ENCODE measurements at regions not wholly inside any gene's neighbourhood (a gene's known extent, or its start where the extent isn't known, plus 50 kb on each side); places are given as distances from the start of the nearest gene placed in this dataset.

- H3K36me3 ChIP-seq (ENCODE audit: control insufficient read depth, insufficient read depth, low read length): no peaks in the 10 kb centered on the region
- no peaks in the 10 kb centered on the region for H3K27me3 ChIP-seq (ENCODE audit: control insufficient read depth, insufficient read depth, low read length)
- no peak overlapping the region for H3K27ac ChIP-seq (ENCODE audit: low read length)
- no peak overlapping the region for H3K4me3 ChIP-seq (ENCODE audit: low read length)
- DNase-seq: no peak
- no peaks in the 10 kb centered on the region for H3K9me3 ChIP-seq (ENCODE audit: control insufficient read depth, low read depth, low read length)
- H3K4me1 ChIP-seq (ENCODE audit: control insufficient read depth, insufficient read depth, low read length): no peaks in the 10 kb centered on the region
Measured at GRCh38 chr1:69171248-69171647, 396.5 kb upstream of the LRRC7 start.

- H3K36me3 ChIP-seq (ENCODE audit: control insufficient read depth, insufficient read depth, low read length): no peaks in the 10 kb centered on the region
- WGBS (ENCODE audit: insufficient coverage, low lambda C conversion rate): 66% methylated on average over 3 of the region's 7 CpGs
- no peak overlapping the region for H3K4me3 ChIP-seq (ENCODE audit: low read length)
- no peak for DNase-seq
- H3K27me3 ChIP-seq (ENCODE audit: control insufficient read depth, insufficient read depth, low read length): no peaks in the 10 kb centered on the region
- H3K9me3 ChIP-seq (ENCODE audit: control insufficient read depth, low read depth, low read length): no peaks in the 10 kb centered on the region
- H3K27ac ChIP-seq (ENCODE audit: low read length): no peak overlapping the region
- H3K4me1 ChIP-seq (ENCODE audit: control insufficient read depth, insufficient read depth, low read length): no peaks in the 10 kb centered on the region
Measured at GRCh38 chr1:69172003-69173000, 395.4 kb upstream of the LRRC7 start.

- H3K4me1 ChIP-seq (ENCODE audit: control insufficient read depth, insufficient read depth, low read length): no peaks in the 10 kb centered on the region
- H3K4me3 ChIP-seq (ENCODE audit: low read length): no peak overlapping the region
- no peak overlapping the region for H3K27ac ChIP-seq (ENCODE audit: low read length)
- H3K27me3 ChIP-seq (ENCODE audit: control insufficient read depth, insufficient read depth, low read length): no peaks in the 10 kb centered on the region
- DNase-seq: no peak
- no peaks in the 10 kb centered on the region for H3K36me3 ChIP-seq (ENCODE audit: control insufficient read depth, insufficient read depth, low read length)
- no peaks in the 10 kb centered on the region for H3K9me3 ChIP-seq (ENCODE audit: control insufficient read depth, low read depth, low read length)
Measured at GRCh38 chr1:69175053-69175452, 392.7 kb upstream of the LRRC7 start.

GRCh38 chr1:69180358-69180757 is 387.4 kb upstream of the LRRC7 start:
- no peaks in the 10 kb centered on the region for H3K36me3 ChIP-seq (ENCODE audit: control insufficient read depth, insufficient read depth, low read length)
- no peaks in the 10 kb centered on the region for H3K9me3 ChIP-seq (ENCODE audit: control insufficient read depth, low read depth, low read length)
- no peaks in the 10 kb centered on the region for H3K27me3 ChIP-seq (ENCODE audit: control insufficient read depth, insufficient read depth, low read length)
- DNase-seq: no peak
- no peak overlapping the region for H3K27ac ChIP-seq (ENCODE audit: low read length)
- H3K4me3 ChIP-seq (ENCODE audit: low read length): no peak overlapping the region
- H3K4me1 ChIP-seq (ENCODE audit: control insufficient read depth, insufficient read depth, low read length): no peaks in the 10 kb centered on the region

GRCh38 chr1:69185378-69185777 is 382.3 kb upstream of the LRRC7 start:
- no peaks in the 10 kb centered on the region for H3K36me3 ChIP-seq (ENCODE audit: control insufficient read depth, insufficient read depth, low read length)
- no peaks in the 10 kb centered on the region for H3K4me1 ChIP-seq (ENCODE audit: control insufficient read depth, insufficient read depth, low read length)
- no peaks in the 10 kb centered on the region for H3K27me3 ChIP-seq (ENCODE audit: control insufficient read depth, insufficient read depth, low read length)
- DNase-seq: no peak
- H3K27ac ChIP-seq (ENCODE audit: low read length): no peak overlapping the region
- no peaks in the 10 kb centered on the region for H3K9me3 ChIP-seq (ENCODE audit: control insufficient read depth, low read depth, low read length)
- no peak overlapping the region for H3K4me3 ChIP-seq (ENCODE audit: low read length)

- Histone ChIP-seq H3K4me3 (ENCODE audit: low read length) (no peak overlapping the region), H3K27me3 (ENCODE audit: control insufficient read depth, insufficient read depth, low read length) (no peaks in the 10 kb centered on the region), H3K4me1 (ENCODE audit: control insufficient read depth, insufficient read depth, low read length) (no peaks in the 10 kb centered on the region), H3K9me3 (ENCODE audit: control insufficient read depth, low read depth, low read length) (no peaks in the 10 kb centered on the region), H3K27ac (ENCODE audit: low read length) (no peak overlapping the region), H3K36me3 (ENCODE audit: control insufficient read depth, insufficient read depth, low read length) (no peaks in the 10 kb centered on the region)
- no peak for DNase-seq
Measured at GRCh38 chr1:69191335-69191734, 376.4 kb upstream of the LRRC7 start.

GRCh38 chr1:69195136-69195535 is 372.6 kb upstream of the LRRC7 start:
- no peaks in the 10 kb centered on the region for H3K9me3 ChIP-seq (ENCODE audit: control insufficient read depth, low read depth, low read length)
- no peak for DNase-seq
- no peak overlapping the region for H3K4me3 ChIP-seq (ENCODE audit: low read length)
- H3K27me3 ChIP-seq (ENCODE audit: control insufficient read depth, insufficient read depth, low read length): no peaks in the 10 kb centered on the region
- WGBS (ENCODE audit: insufficient coverage, low lambda C conversion rate): 39% methylated on average over 2 of the region's 2 CpGs
- H3K27ac ChIP-seq (ENCODE audit: low read length): no peak overlapping the region
- no peaks in the 10 kb centered on the region for H3K36me3 ChIP-seq (ENCODE audit: control insufficient read depth, insufficient read depth, low read length)
- no peaks in the 10 kb centered on the region for H3K4me1 ChIP-seq (ENCODE audit: control insufficient read depth, insufficient read depth, low read length)

GRCh38 chr1:69196071-69196470 is 371.7 kb upstream of the LRRC7 start:
- WGBS (ENCODE audit: insufficient coverage, low lambda C conversion rate): no CpG with 5 or more reads among the region's 3 CpGs
- no peaks in the 10 kb centered on the region for H3K36me3 ChIP-seq (ENCODE audit: control insufficient read depth, insufficient read depth, low read length)
- no peaks in the 10 kb centered on the region for H3K27me3 ChIP-seq (ENCODE audit: control insufficient read depth, insufficient read depth, low read length)
- H3K4me1 ChIP-seq (ENCODE audit: control insufficient read depth, insufficient read depth, low read length): no peaks in the 10 kb centered on the region
- no peak overlapping the region for H3K27ac ChIP-seq (ENCODE audit: low read length)
- H3K4me3 ChIP-seq (ENCODE audit: low read length): no peak overlapping the region
- no peaks in the 10 kb centered on the region for H3K9me3 ChIP-seq (ENCODE audit: control insufficient read depth, low read depth, low read length)
- no peak for DNase-seq

GRCh38 chr1:69197816-69198215 is 369.9 kb upstream of the LRRC7 start:
- H3K27ac ChIP-seq (ENCODE audit: low read length): no peak overlapping the region
- no peaks in the 10 kb centered on the region for H3K36me3 ChIP-seq (ENCODE audit: control insufficient read depth, insufficient read depth, low read length)
- WGBS (ENCODE audit: insufficient coverage, low lambda C conversion rate): 73% methylated on average over 2 of the region's 3 CpGs
- H3K4me3 ChIP-seq (ENCODE audit: low read length): no peak overlapping the region
- H3K9me3 ChIP-seq (ENCODE audit: control insufficient read depth, low read depth, low read length): no peaks in the 10 kb centered on the region
- no peaks in the 10 kb centered on the region for H3K4me1 ChIP-seq (ENCODE audit: control insufficient read depth, insufficient read depth, low read length)
- no peak for DNase-seq
- no peaks in the 10 kb centered on the region for H3K27me3 ChIP-seq (ENCODE audit: control insufficient read depth, insufficient read depth, low read length)

- Histone ChIP-seq H3K4me3 (ENCODE audit: low read length) (no peak overlapping the region), H3K27me3 (ENCODE audit: control insufficient read depth, insufficient read depth, low read length) (no peaks in the 10 kb centered on the region), H3K9me3 (ENCODE audit: control insufficient read depth, low read depth, low read length) (no peaks in the 10 kb centered on the region), H3K4me1 (ENCODE audit: control insufficient read depth, insufficient read depth, low read length) (no peaks in the 10 kb centered on the region), H3K27ac (ENCODE audit: low read length) (no peak overlapping the region), H3K36me3 (ENCODE audit: control insufficient read depth, insufficient read depth, low read length) (no peaks in the 10 kb centered on the region)
- DNase-seq: no peak
- no CpG with 5 or more reads among the region's 3 CpGs for WGBS (ENCODE audit: insufficient coverage, low lambda C conversion rate)
Measured at GRCh38 chr1:69201716-69202115, 366.0 kb upstream of the LRRC7 start.

GRCh38 chr1:69203166-69203565 is 364.6 kb upstream of the LRRC7 start:
- no peaks in the 10 kb centered on the region for H3K27me3 ChIP-seq (ENCODE audit: control insufficient read depth, insufficient read depth, low read length)
- H3K4me1 ChIP-seq (ENCODE audit: control insufficient read depth, insufficient read depth, low read length): no peaks in the 10 kb centered on the region
- WGBS (ENCODE audit: insufficient coverage, low lambda C conversion rate): 75% methylated on average over 1 of the region's 1 CpG
- H3K27ac ChIP-seq (ENCODE audit: low read length): no peak overlapping the region
- H3K9me3 ChIP-seq (ENCODE audit: control insufficient read depth, low read depth, low read length): no peaks in the 10 kb centered on the region
- no peak for DNase-seq
- H3K36me3 ChIP-seq (ENCODE audit: control insufficient read depth, insufficient read depth, low read length): no peaks in the 10 kb centered on the region
- no peak overlapping the region for H3K4me3 ChIP-seq (ENCODE audit: low read length)

All from large intestine (tissue), 3 donors.